ENCODE measurements at regions not wholly inside any gene's neighbourhood (a gene's known extent, or its start where the extent isn't known, plus 50 kb on each side); places are given as distances from the start of the nearest gene placed in this dataset.
A peak's percentile ranks its signal among the peaks of the same experiment; 100 is the strongest.

- no peak for DNase-seq (ENCODE audit: low spot score)
Observed at GRCh38 chr2:63658176-63658968, 69.6 kb downstream of the MDH1 start.

GRCh38 chr2:63660060-63660459, 71.3 kb downstream of the MDH1 start:
- DNase-seq (ENCODE audit: low spot score) = no peak

- DNase-seq (ENCODE audit: low spot score) = no peak
Observed at GRCh38 chr2:63661076-63661475, 72.3 kb downstream of the MDH1 start.

DNA sequence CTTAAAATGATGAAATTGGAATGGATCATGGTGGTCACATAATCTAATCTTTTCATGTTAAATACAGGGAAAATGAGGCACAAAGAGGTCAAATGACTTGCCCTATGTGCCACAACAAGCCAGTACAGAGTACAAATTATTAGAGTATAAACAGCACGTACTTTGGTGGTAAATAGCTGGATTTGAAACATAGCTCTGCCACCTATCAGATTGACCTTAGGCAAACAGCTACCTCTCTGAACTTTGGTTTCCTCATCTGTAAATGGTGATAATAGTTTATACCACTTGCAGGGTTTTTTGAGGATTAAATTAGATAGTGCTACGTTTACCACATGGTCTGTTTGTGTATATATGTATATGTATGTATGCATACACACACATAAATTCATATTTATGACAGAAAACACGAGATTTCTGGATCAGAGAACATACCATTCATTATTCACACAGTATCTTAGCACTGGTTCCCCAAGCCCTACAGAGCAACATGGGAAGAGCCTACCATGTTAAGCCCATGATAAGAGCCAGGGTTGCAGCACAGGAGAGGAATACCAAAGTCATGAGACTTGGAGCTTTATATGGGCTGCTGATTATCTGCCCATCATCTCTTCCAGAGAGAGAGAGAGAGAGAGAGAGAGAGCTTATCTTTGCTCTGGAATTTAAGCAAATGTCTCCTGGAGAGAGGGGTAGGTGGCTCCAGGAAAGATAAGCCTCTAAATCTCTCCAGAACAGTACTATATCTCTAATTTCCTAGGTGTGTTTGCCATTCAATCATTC, 73.5 kb downstream of the MDH1 start:
- no peak for DNase-seq (ENCODE audit: low spot score)

- no peak for DNase-seq (ENCODE audit: low spot score)
Observed at GRCh38 chr2:63663013-63663864, 74.5 kb downstream of the MDH1 start.

GRCh38 chr2:63665091-63665490, 76.3 kb downstream of the MDH1 start:
- DNase-seq (ENCODE audit: low spot score) = no peak

DNA sequence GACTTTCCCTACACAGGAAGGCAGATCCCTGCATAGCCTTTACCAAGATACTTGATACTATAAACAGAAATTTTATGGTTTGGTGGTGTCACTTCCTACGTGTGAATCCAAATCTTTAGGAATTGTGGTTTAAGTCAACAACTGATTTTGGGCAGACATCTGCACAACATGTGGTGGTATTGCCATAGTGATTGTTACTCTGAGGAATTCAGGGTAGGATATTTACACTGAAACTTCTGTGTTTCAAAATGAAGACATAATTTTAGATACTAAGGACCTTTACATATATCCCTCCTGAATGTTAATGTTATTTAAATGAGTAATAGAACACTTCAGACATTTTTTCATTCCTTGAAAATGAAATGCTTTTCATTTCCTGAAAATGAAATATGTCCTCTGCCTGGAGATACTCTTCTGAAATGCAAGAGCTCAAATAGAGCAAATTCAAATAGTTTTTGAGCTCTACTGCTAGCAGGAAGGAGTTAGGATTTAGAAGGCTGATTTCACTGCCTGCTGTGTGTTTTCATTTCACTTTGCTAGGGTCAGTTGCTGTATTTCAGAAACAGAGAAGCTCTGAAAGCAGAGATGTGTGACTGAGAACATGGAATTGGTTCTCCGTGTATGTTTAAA, 77.2 kb downstream of the MDH1 start:
- DNase-seq (ENCODE audit: low spot score) = no peak

DNA sequence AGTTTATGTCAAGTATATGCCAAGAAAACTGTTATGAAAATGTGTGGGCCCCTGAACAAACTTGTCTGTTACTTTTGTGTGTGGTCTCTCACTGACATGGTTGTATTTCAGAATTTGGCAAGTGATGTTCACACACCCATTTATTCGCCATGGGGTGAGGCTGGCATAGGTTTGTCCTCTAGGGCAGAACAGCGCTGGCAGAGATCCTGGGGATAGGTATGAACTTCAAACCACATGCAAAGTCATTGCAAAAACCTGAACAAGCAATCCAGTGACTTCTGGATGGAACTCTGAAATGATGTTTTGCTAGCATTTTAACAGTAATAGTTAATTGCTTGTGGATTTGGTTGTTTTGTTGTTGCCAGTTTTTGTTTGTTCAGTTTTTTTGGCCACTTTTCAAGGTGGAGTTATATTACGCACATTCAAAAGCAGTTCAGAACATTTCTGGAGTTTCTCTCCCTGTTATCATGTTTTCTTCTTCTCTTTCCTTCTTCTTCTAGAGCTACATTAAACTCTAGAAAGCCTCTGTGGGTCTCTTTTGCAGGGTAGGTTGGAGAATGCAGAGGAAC, 78.5 kb downstream of the MDH1 start:
- DNase-seq (ENCODE audit: low spot score) = no peak

DNA sequence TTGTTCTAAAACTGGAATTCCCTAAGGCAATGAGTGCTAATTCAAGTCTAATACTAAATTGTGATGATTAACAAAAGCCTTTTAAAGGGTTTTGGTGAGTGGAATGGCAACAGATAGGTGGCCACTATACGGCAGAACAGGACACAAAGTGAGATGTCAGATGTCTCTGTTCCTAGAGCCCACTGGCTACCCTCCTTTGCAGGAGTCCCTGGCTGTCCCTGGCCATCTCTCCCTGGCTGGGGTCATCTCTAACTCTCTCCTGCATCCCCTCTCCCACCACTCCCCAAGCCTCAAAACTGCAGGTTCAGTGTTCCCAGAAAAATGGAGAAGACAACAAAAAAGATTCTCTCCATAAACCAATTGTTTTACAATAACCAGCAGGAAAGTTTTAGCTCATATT, 79.2 kb downstream of the MDH1 start:
- no peak for DNase-seq (ENCODE audit: low spot score)

DNA sequence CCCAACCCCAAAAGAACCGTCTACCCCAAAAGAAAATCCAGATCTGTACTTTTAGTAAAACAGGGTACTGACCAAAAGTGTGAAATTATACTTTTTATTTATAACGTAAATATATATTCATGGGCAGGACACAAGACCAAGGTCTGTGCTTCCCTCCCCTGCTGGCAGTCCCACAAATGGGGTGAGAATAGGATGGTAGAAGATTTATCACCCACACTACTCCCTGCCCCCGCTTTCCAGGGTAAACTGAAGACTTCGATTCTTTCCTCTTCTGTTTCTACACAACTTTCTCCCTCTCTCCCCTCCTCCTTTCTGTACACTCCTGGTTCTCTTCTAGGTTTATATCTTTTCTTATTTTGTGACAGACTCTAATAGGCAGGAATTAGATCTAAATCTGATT, 79.7 kb downstream of the MDH1 start:
- DNase-seq (ENCODE audit: low spot score) = no peak

- no peak for DNase-seq (ENCODE audit: low spot score)
Observed at GRCh38 chr2:63669596-63669995, 80.8 kb downstream of the MDH1 start.

DNA sequence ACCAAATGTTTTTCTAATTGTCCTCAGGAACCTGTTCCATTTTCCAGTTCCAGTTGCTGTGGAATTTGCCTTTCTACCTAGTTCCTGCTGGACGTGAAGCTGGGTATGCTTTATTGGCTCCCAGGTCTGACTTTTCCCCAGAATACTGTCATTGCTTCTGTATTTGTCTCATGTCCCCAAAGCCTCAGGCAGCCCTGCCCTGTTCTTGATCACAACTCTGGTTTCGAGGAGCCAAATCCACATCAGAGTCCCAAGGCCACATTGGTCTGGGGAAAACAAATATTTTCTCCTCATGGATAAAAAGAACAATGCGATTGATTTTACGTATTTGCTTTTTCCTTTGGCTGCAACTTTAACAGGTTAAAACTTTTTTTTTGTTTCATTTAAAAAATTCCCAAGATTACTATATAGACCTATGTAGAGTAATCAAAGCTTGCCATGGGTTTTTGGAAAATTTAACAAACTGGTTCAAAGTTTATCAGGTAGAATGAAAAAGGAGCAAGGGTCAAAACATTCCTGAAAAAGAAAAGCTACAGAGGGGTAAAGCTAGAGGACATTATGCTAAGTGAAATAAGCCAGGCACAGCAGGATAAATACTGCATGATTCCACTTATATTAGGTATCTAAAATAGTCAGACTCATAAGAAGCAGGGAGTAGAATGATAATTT, 85.2 kb downstream of the MDH1 start:
- DNase-seq (ENCODE audit: low spot score) = no peak

DNA sequence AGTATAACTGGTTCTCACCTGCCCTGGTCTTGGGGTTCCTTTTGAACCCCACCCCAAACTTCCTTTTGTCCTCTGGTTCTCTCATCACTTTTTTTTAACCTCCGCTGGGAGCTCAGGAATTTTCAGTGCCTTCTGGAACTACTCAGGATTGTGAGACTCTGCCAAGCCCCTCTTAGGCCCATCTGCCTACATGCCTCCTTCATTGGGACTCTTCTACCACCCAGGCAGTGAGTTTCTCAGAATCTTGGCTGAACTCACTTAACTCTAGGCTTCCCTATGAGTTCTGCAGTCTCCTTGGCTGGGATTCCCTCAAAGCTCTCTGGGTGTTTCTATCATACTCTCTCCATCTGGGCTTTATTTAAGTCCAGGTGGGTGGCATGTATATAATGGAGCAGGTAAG, 86.3 kb downstream of the MDH1 start:
- no peak for DNase-seq (ENCODE audit: low spot score)

DNA sequence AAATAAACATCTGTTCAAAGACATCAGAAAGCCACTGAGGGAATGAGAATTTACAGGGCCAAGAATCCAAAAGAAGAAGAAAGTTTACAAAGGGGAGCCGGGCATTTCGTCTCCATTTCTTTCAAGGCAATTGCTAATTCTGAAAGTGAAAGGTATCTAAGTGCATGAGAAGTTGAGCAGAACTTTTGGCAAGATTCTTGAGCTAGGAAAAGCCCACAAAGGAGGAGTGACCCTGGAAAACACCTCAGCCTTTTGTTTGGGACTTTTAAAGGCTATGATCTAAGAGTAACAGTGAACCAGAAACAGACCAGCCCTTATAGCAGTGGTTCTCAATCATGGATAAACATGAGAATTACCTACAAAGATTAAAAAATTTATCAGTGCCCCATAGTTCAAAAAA, 87.4 kb downstream of the MDH1 start:
- no peak for DNase-seq (ENCODE audit: low spot score)

- DNase-seq (ENCODE audit: low spot score) = no peak
Observed at GRCh38 chr2:63678085-63678484, 89.3 kb downstream of the MDH1 start.

DNA sequence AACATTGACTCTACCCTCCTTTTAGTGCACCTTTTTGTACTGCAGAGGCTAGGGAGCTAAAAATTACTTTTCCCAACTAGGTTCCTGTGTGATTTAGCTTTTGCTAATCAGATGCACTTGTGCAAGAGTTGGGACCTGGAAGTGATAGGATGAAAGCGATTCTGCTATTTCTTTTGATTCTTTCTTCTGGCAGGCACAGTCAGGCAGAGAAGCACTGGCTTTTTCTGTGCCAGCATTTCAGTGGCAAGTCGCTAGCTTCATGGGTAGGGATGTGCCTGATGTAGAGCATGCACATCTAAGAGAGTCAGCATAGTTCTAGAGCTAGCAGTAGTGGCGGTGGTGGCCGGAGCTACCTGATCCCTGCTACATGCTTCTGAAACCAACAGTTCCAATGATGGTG, 89.8 kb downstream of the MDH1 start:
- no peak for DNase-seq (ENCODE audit: low spot score)

DNA sequence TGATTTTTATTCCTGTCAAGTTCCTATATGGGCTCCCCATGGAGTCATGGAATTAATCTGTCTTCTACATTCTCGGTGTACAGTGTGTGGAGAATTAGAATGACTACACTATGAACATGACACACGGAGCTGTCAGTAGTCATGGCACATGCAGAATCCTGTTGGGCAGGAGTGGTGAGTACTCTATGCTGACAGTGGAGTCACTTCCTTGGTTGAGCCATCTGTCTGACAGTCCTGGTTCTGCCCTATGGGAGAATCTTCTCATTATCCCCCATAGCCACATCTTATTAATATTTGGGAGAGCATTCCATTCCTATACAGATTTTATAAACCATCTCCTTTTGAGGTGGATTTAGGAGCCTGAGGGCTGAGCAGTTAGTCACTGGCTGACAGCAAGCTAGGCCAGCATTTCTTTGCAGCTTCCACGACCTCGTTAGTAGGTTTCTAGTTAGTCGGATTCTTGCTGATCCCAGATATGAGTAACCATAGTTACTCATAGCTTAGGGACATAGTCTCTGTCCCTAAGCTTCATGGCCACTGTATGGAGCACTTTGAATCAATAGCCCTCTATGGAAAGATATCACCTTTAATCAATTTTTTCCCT, 90.6 kb downstream of the MDH1 start:
- DNase-seq (ENCODE audit: low spot score) = no peak

- DNase-seq (ENCODE audit: low spot score) = no peak
Observed at GRCh38 chr2:63680455-63680854, 91.7 kb downstream of the MDH1 start.

DNA sequence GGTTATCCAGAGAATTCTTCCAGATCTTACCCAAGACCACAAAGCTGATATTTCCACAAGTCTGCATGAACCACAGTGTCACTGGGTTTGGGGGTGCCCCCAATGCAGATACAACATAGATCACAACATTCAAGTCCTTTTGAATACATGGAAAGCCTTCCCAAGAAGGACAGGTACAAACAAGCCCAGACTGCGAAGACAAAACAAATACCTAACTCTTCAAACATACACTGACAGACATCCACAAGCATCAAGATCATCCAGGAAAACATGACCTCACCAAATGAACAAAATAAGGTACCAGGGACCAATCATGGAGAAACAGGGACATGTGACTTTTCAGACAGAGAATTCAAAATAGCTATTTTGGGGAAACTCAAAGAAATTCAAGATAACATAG, 93.1 kb downstream of the MDH1 start:
- no peak for DNase-seq (ENCODE audit: low spot score)

DNA sequence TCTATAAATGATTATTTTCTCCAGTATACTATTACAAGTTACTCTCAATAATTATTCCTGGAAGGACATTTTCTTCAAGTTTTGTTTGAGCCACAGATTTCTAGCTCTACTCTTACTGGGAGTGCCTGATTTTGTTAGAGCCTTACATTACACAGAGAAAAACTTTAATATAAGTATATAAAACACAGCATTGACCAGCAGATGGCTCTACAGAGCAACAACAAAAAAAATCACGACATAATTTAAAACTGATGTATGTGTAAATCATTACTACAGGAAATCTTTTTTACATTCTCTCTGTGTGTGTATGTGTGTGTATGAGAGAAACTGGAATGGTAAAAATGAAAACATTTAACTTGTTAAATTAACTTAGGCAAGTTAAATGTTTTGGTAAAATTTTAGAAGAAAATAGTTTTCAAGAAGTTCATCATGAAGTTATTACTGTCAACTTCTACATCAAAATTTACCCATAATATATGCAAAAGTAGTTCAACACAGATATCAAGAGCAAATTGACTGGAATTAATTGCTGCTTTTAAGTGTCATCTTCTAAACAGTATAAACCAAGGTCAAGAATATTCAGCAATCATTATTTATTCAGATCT, 103.3 kb downstream of the MDH1 start:
- DNase-seq (ENCODE audit: low spot score) = peak; percentile 72
